HG03558 (cell line): ENCODE measurements at regions not wholly inside any gene's neighbourhood (a gene's known extent, or its start where the extent isn't known, plus 50 kb on each side); places are given as distances from the start of the nearest gene placed in this dataset.

Source experiments
- ATAC-seq: cut with Tn5 transposase; IDR thresholded peaks from one replicate; pipeline ENCODE4 v1.9.1; 2021; ENCODE audit warnings: moderate number of reproducible peaks; ENCODE audit not compliant: unreplicated experiment; ENCODE audit errors: extremely low read depth

GRCh38 chr12:13576935-13577500 lies 380.5 kb downstream of the EMP1 start:
- ATAC-seq = no peak

GRCh38 chr12:13573698-13574321 lies 377.3 kb downstream of the EMP1 start:
- no peak for ATAC-seq

GRCh38 chr12:13571035-13571434 lies 374.5 kb downstream of the EMP1 start:
- no peak for ATAC-seq

- ATAC-seq = no peak
Measured at GRCh38 chr12:13570005-13570694, 373.6 kb downstream of the EMP1 start.

GRCh38 chr12:13566292-13566691 lies 369.8 kb downstream of the EMP1 start:
- ATAC-seq = no peak

GRCh38 chr12:13564266-13564810 lies 367.8 kb downstream of the EMP1 start:
- ATAC-seq = no peak

- ATAC-seq = no peak
Measured at GRCh38 chr12:13563743-13564125, 367.2 kb downstream of the EMP1 start.

- ATAC-seq = no peak
Measured at GRCh38 chr12:13562915-13563742, 366.6 kb downstream of the EMP1 start.

GRCh38 chr12:13561923-13562322 lies 365.4 kb downstream of the EMP1 start:
- ATAC-seq = no peak

- no peak for ATAC-seq
Measured at GRCh38 chr12:13559318-13559978, 362.9 kb downstream of the EMP1 start.

- no peak for ATAC-seq
Measured at GRCh38 chr12:13552830-13553229, 356.3 kb downstream of the EMP1 start.

GRCh38 chr12:13547283-13547682 lies 350.8 kb downstream of the EMP1 start:
- no peak for ATAC-seq

GRCh38 chr12:13546231-13546630 lies 349.7 kb downstream of the EMP1 start:
- ATAC-seq = no peak

GRCh38 chr12:13539051-13539450 lies 342.5 kb downstream of the EMP1 start:
- ATAC-seq = no peak

GRCh38 chr12:13538136-13538535 lies 341.6 kb downstream of the EMP1 start:
- no peak for ATAC-seq

GRCh38 chr12:13537623-13538022 lies 341.1 kb downstream of the EMP1 start:
- no peak for ATAC-seq

- ATAC-seq = peak; percentile 82
Measured at GRCh38 chr12:13536219-13536910, 339.8 kb downstream of the EMP1 start.

- no peak for ATAC-seq
Measured at GRCh38 chr12:13534645-13535398, 338.3 kb downstream of the EMP1 start.

GRCh38 chr12:13534242-13534641 lies 337.7 kb downstream of the EMP1 start:
- no peak for ATAC-seq
